Glomerular visceral epithelial cell (primary cell): ENCODE measurements at regions not wholly inside any gene's neighbourhood (a gene's known extent, or its start where the extent isn't known, plus 50 kb on each side); places are given as distances from the start of the nearest gene placed in this dataset.
"Not testable (repeated sequence)": the region's sequence is repeated elsewhere in the genome, so short reads cannot be mapped to it uniquely, and the experiment has no call there.

ENCODE experiments used
- DNase-seq: peaks from one replicate; pipeline ENCODE4 v3.0.0-alpha.2; 2016; ENCODE audit errors: extremely low spot score

GRCh38 chr16:35749253-35750141 lies 2290.1 kb downstream of the TP53TG3F start:
- no peak for DNase-seq

- DNase-seq: no peak
Observed at GRCh38 chr16:35750157-35750689, 2290.8 kb downstream of the TP53TG3F start.

GRCh38 chr16:35750701-35751104 lies 2291.3 kb downstream of the TP53TG3F start:
- no peak for DNase-seq

- no peak for DNase-seq
Observed at GRCh38 chr16:35751191-35751941, 2292.0 kb downstream of the TP53TG3F start.

GRCh38 chr16:35752012-35752772 lies 2292.8 kb downstream of the TP53TG3F start:
- no peak for DNase-seq

- no peak for DNase-seq
Observed at GRCh38 chr16:35752773-35753558, 2293.6 kb downstream of the TP53TG3F start.

GRCh38 chr16:35753559-35754390 lies 2294.4 kb downstream of the TP53TG3F start:
- no peak for DNase-seq

GRCh38 chr16:35754391-35755369 lies 2295.3 kb downstream of the TP53TG3F start:
- no peak for DNase-seq

- DNase-seq: no peak
Observed at GRCh38 chr16:35788381-35788780, 2329.0 kb downstream of the TP53TG3F start.

GRCh38 chr16:35792516-35793285 lies 2333.3 kb downstream of the TP53TG3F start:
- no peak for DNase-seq

- DNase-seq: no peak
Observed at GRCh38 chr16:35793601-35794000, 2334.2 kb downstream of the TP53TG3F start.

GRCh38 chr16:35794896-35795295 lies 2335.5 kb downstream of the TP53TG3F start:
- DNase-seq: no peak

- DNase-seq: no peak
Observed at GRCh38 chr16:35795361-35796029, 2336.1 kb downstream of the TP53TG3F start.

- no peak for DNase-seq
Observed at GRCh38 chr16:35797811-35798210, 2338.4 kb downstream of the TP53TG3F start.

- no peak for DNase-seq
Observed at GRCh38 chr16:35798885-35799426, 2339.5 kb downstream of the TP53TG3F start.

- not testable (repeated sequence) for DNase-seq
Observed at GRCh38 chr16:35804465-35804864, 2345.1 kb downstream of the TP53TG3F start.

GRCh38 chr16:35823342-35823741 lies 2363.9 kb downstream of the TP53TG3F start:
- no peak for DNase-seq
